Neuronal stem cell (in vitro differentiated cells): ENCODE measurements at regions not wholly inside any gene's neighbourhood (a gene's known extent, or its start where the extent isn't known, plus 50 kb on each side); places are given as distances from the start of the nearest gene placed in this dataset.
"Not testable (repeated sequence)": the region's sequence is repeated elsewhere in the genome, so short reads cannot be mapped to it uniquely, and the experiment has no call there.

ENCODE experiments used
- DNase-seq: peaks from one replicate; pipeline ENCODE4 v3.0.0-alpha.2; 2013; ENCODE audit warnings: low spot score
- H2AFZ ChIP-seq: one replicate; pipeline ENCODE4 v1.6.1; 2013; ENCODE audit warnings: mild to moderate bottlenecking, low read length, inconsistent platforms
- H2AK5ac ChIP-seq: 2 replicates; pipeline ENCODE4 v1.6.1; 2013; ENCODE audit warnings: low read depth, mild to moderate bottlenecking, inconsistent platforms, low read length, moderate library complexity, mixed read lengths
- H2BK120ac ChIP-seq: 2 replicates; pipeline ENCODE4 v1.6.1; 2013; ENCODE audit warnings: low read depth, mild to moderate bottlenecking, inconsistent platforms, low read length, moderate library complexity, mixed read lengths
- H2BK12ac ChIP-seq: one replicate; pipeline ENCODE4 v1.6.1; 2013; ENCODE audit warnings: low read length, inconsistent platforms
- H2BK15ac ChIP-seq: 2 replicates; pipeline ENCODE4 v1.6.1; 2013; ENCODE audit warnings: mild to moderate bottlenecking, low read length, inconsistent platforms, mixed read lengths
- H2BK5ac ChIP-seq: one replicate; pipeline ENCODE4 v1.6.1; 2013; ENCODE audit warnings: inconsistent platforms, mild to moderate bottlenecking, low read length, moderate library complexity
- H3K14ac ChIP-seq: one replicate; pipeline ENCODE4 v1.6.1; 2013; ENCODE audit warnings: low read length, inconsistent platforms
- H3K18ac ChIP-seq: 2 replicates; pipeline ENCODE4 v1.6.1; 2013; ENCODE audit warnings: low read length, inconsistent platforms
- H3K23ac ChIP-seq: 2 replicates; pipeline ENCODE4 v1.6.1; 2013; ENCODE audit warnings: low read depth, mild to moderate bottlenecking, mixed read lengths, low read length, inconsistent platforms; ENCODE audit not compliant: poor library complexity
- H3K27ac ChIP-seq: replicated peaks from 3 replicates; pipeline ENCODE4 v1.5.1; 2013; ENCODE audit warnings: low read length, inconsistent platforms
- H3K27me3 ChIP-seq, 3 experiments: 2 replicates each; pipeline ENCODE4 v1.6.1; 2013; ENCODE audit warnings: low read length in 3 of 3, mild to moderate bottlenecking in 2 of 3, inconsistent platforms in 1 of 3, low read depth in 1 of 3, mixed read lengths in 1 of 3, moderate library complexity in 1 of 3; ENCODE audit not compliant: control insufficient read depth in 3 of 3, insufficient read depth in 3 of 3
- H3K36me3 ChIP-seq, 2 donors: replicated peaks in 1 of 2; 2 replicates each; pipeline ENCODE4 v1.6.1; 2013; ENCODE audit warnings: low read length in 2 of 2; ENCODE audit not compliant: control insufficient read depth in 2 of 2, insufficient read depth in 2 of 2
- H3K4ac ChIP-seq: 2 replicates; pipeline ENCODE4 v1.6.1; 2013; ENCODE audit warnings: inconsistent platforms, mild to moderate bottlenecking, low read length, moderate library complexity
- H3K4me1 ChIP-seq, 2 donors: 1 replicate in 1 of 2; 2 replicates in 1 of 2; pipeline ENCODE4 v1.6.1; 2013; ENCODE audit warnings: low read length in 2 of 2, low read depth in 1 of 2; ENCODE audit not compliant: control insufficient read depth in 2 of 2, insufficient read depth in 1 of 2
- H3K4me2 ChIP-seq: one replicate; pipeline ENCODE4 v1.6.1; 2013; ENCODE audit warnings: mild to moderate bottlenecking, low read length, inconsistent platforms; ENCODE audit not compliant: insufficient read depth, poor library complexity, severe bottlenecking
- H3K4me3 ChIP-seq, 2 donors: 2 replicates each; pipeline ENCODE4 v1.5.1; 2013; ENCODE audit warnings: low read length in 2 of 2, mild to moderate bottlenecking in 2 of 2, inconsistent platforms in 1 of 2, moderate library complexity in 1 of 2
- H3K79me1 ChIP-seq: one replicate; pipeline ENCODE4 v1.6.1; 2013; ENCODE audit warnings: low read depth, mild to moderate bottlenecking, inconsistent platforms, low read length, moderate library complexity
- H3K9ac ChIP-seq: one replicate; pipeline ENCODE4 v1.6.1; 2013; ENCODE audit warnings: mild to moderate bottlenecking, low read depth, low read length, inconsistent platforms; ENCODE audit not compliant: poor library complexity
- H3K9me3 ChIP-seq, 2 donors: replicated peaks in 1 of 2; 2 replicates each; pipeline versions ENCODE3 to v1.6.1; 2013; ENCODE audit warnings: low read length in 2 of 2, mild to moderate bottlenecking in 2 of 2, inconsistent platforms in 1 of 2, low read depth in 1 of 2, mixed read lengths in 1 of 2, moderate library complexity in 1 of 2; ENCODE audit not compliant: control insufficient read depth in 2 of 2, insufficient read depth in 1 of 2
- H4K8ac ChIP-seq: one replicate; pipeline ENCODE4 v1.6.1; 2013; ENCODE audit warnings: low read depth, mild to moderate bottlenecking, inconsistent platforms, low read length, moderate library complexity
- H4K91ac ChIP-seq: one replicate; pipeline ENCODE4 v1.6.1; 2013; ENCODE audit warnings: low read length, low read depth, mild to moderate bottlenecking, inconsistent platforms; ENCODE audit not compliant: poor library complexity
- WGBS, 2 donors: extraction: QIAGEN DNeasy Blood & Tissue Kit; methylation state at CpG; one replicate each; pipeline ENCODE4 v1.1.7; 2013; ENCODE audit warnings: missing lambda C conversion rate in 2 of 2, mixed read lengths in 1 of 2; ENCODE audit not compliant: insufficient read length in 2 of 2, insufficient replicate concordance in 1 of 2; ENCODE audit errors: extremely low coverage in 2 of 2; 5-methylcytosine and 5-hydroxymethylcytosine counted together

- H4K8ac ChIP-seq: no peak overlapping the region
- H3K27me3 ChIP-seq: no peaks in the 10 kb centered on the region
- H3K23ac ChIP-seq: no peak overlapping the region
- H2AK5ac ChIP-seq: no peak overlapping the region
- no peak overlapping the region for H3K27ac ChIP-seq
- H4K91ac ChIP-seq: no peak overlapping the region
- no peak overlapping the region for H2AFZ ChIP-seq
- peaks cover 2 to 10% of the 10 kb centered on the region in 2 donors for H3K9me3 ChIP-seq
- H3K4ac ChIP-seq: no peak overlapping the region
- no peak for DNase-seq
- no peak overlapping the region for H3K14ac ChIP-seq
- H3K18ac ChIP-seq: no peak overlapping the region
- no peak overlapping the region for H3K9ac ChIP-seq
- H3K4me1 ChIP-seq: no peaks in the 10 kb centered on the region
- no peak overlapping the region for H2BK12ac ChIP-seq
- H2BK5ac ChIP-seq: no peak overlapping the region
- no peaks in the 10 kb centered on the region for H3K79me1 ChIP-seq
- H3K36me3 ChIP-seq: no peaks in the 10 kb centered on the region
- WGBS, 2 donors: no CpG with 5 or more reads among the region's 1 CpG
- H2BK15ac ChIP-seq: no peak overlapping the region
- no peak overlapping the region for H3K4me3 ChIP-seq
- no peak overlapping the region for H3K4me2 ChIP-seq
- H2BK120ac ChIP-seq: no peak overlapping the region
These were observed 66.6 kb upstream of the TGFBR2 start for GRCh38 chr3:30539772-30540171.

- not testable (repeated sequence) for H3K18ac ChIP-seq, H2AK5ac ChIP-seq, H3K36me3 ChIP-seq, H2AFZ ChIP-seq, H2BK12ac ChIP-seq, H3K14ac ChIP-seq, H3K4me3 ChIP-seq, H3K23ac ChIP-seq, H3K27me3 ChIP-seq, H3K79me1 ChIP-seq, H3K27ac ChIP-seq, H3K9ac ChIP-seq, H3K4me1 ChIP-seq, H4K91ac ChIP-seq, H2BK5ac ChIP-seq, DNase-seq, H2BK120ac ChIP-seq, H3K9me3 ChIP-seq, H3K4me2 ChIP-seq, H3K4ac ChIP-seq, H4K8ac ChIP-seq, H2BK15ac ChIP-seq
These were observed 65.2 kb upstream of the TGFBR2 start for GRCh38 chr3:30541156-30541555.

- H4K8ac ChIP-seq: no peak overlapping the region
- H3K4me3 ChIP-seq: no peak overlapping the region
- H2AK5ac ChIP-seq: no peak overlapping the region
- H3K14ac ChIP-seq: no peak overlapping the region
- H3K18ac ChIP-seq: no peak overlapping the region
- no peak overlapping the region for H3K23ac ChIP-seq
- peaks cover 3 to 11% of the 10 kb centered on the region in 2 donors for H3K9me3 ChIP-seq
- no peaks in the 10 kb centered on the region for H3K36me3 ChIP-seq
- no peak overlapping the region for H2BK5ac ChIP-seq
- H4K91ac ChIP-seq: no peak overlapping the region
- H3K9ac ChIP-seq: no peak overlapping the region
- H3K4me1 ChIP-seq: no peaks in the 10 kb centered on the region
- H2BK120ac ChIP-seq: no peak overlapping the region
- WGBS, 2 donors: no CpG with 5 or more reads among the region's 8 CpGs
- H2BK12ac ChIP-seq: no peak overlapping the region
- H3K79me1 ChIP-seq: no peaks in the 10 kb centered on the region
- no peaks in the 10 kb centered on the region for H3K27me3 ChIP-seq
- no peak for DNase-seq
- no peak overlapping the region for H2AFZ ChIP-seq
- H3K27ac ChIP-seq: no peak overlapping the region
- H3K4me2 ChIP-seq: no peak overlapping the region
- H3K4ac ChIP-seq: no peak overlapping the region
- H2BK15ac ChIP-seq: no peak overlapping the region
These were observed 63.5 kb upstream of the TGFBR2 start for GRCh38 chr3:30542897-30543296.

- H3K4me3 ChIP-seq: no peak overlapping the region
- peaks cover 5 to 18% of the 10 kb centered on the region in 2 donors for H3K9me3 ChIP-seq
- H3K27me3 ChIP-seq: no peaks in the 10 kb centered on the region
- H3K4me1 ChIP-seq: peaks cover 4 to 10% of the 10 kb centered on the region in 2 donors
- H3K4ac ChIP-seq: no peak overlapping the region
- no peak for DNase-seq
- no peak overlapping the region for H4K91ac ChIP-seq
- H2BK5ac ChIP-seq: no peak overlapping the region
- no peak overlapping the region for H4K8ac ChIP-seq
- H3K14ac ChIP-seq: no peak overlapping the region
- no peak overlapping the region for H3K18ac ChIP-seq
- no peaks in the 10 kb centered on the region for H3K79me1 ChIP-seq
- no peak overlapping the region for H2BK15ac ChIP-seq
- H3K23ac ChIP-seq: no peak overlapping the region
- no peak overlapping the region for H2BK120ac ChIP-seq
- H2AFZ ChIP-seq: no peak overlapping the region
- WGBS, 2 donors: no CpG with 5 or more reads among the region's 3 CpGs
- H3K9ac ChIP-seq: no peak overlapping the region
- H3K27ac ChIP-seq: no peak overlapping the region
- H3K36me3 ChIP-seq: no peaks in the 10 kb centered on the region
- H2BK12ac ChIP-seq: no peak overlapping the region
- no peak overlapping the region for H2AK5ac ChIP-seq
- no peak overlapping the region for H3K4me2 ChIP-seq
These were observed 61.6 kb upstream of the TGFBR2 start for GRCh38 chr3:30544812-30545211.
